SW480 (cell line): ENCODE measurements at regions not wholly inside any gene's neighbourhood (a gene's known extent, or its start where the extent isn't known, plus 50 kb on each side); places are given as distances from the start of the nearest gene placed in this dataset.

Experiments
- DNase-seq: peaks from one replicate; pipeline ENCODE4 v3.0.0-alpha.2; 2016; ENCODE audit warnings: low spot score

- no peak for DNase-seq
These were observed 638.5 kb upstream of the PKDCC start for GRCh38 chr2:41409328-41409727.

- DNase-seq: no peak
These were observed 637.8 kb upstream of the PKDCC start for GRCh38 chr2:41410011-41410410.

DNA sequence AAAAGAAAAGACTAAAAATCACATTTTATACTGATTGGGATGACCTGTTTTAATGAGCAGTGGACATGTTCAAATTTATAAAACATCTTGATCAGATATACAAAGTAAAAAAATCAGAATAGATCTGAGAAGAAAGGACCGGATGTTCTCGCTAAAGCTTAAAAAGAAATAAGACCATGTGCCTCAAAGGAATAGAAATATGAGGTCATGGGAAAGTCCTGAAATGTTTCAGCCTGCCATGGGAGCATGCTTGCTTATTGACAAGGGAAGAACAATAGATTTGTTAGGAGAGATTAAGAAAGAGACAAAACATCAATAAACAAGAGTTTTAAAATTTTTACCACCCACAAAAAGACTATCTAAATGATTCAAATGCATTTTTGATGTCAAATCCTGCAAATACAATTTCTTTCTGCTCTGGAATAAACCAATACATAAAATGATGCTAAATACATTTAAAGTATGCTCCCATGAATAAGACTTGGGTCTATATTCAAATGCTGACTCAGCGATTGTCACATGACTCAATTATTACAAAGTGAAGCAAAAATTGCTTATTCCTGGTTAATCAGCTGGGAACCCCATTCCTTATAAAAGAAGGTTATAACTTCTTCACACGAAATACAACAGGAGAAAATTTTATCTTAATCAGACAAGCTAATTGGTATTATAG is 633.9 kb upstream of the PKDCC start:
- DNase-seq: no peak

GRCh38 chr2:41414486-41415230 is 633.2 kb upstream of the PKDCC start:
- DNase-seq: peak; percentile 47

DNA sequence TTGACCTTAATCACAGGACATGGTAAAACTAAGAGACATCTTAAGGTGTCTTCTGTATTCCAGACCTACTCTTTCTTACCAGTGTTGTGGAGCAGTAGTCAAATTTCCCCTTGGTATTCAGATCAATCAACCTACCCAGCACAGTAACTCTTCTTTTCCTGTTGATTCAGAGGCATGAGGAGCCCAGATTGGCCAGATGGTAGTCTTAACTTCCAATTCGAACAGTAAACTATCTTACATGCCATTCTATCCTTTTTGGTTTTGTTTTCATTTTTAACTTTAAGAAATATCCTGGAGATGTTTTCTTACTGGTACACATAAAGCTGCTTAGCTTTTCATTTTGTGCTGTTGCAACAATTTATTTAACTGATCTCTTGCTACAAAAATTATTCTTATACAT is 630.3 kb upstream of the PKDCC start:
- DNase-seq: no peak

DNA sequence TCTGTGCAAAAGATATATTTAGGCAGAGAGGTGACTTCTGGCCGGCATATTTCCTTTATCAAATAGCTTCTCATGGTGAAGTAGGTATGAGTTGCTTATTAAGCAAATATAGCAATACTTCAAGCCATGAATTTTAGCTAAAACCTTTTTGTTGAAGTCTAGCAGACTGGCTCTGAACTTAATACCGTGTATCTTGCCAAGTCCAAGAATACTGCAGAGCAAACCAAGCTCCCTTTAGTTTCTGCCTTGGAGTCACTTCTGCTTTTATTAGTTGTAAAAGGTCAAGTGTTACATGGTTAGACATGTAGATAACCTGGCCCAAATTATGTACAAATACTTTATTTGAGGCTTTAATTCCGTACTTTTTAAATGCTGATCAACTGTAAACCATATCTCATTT is 627.6 kb upstream of the PKDCC start:
- DNase-seq: no peak

DNA sequence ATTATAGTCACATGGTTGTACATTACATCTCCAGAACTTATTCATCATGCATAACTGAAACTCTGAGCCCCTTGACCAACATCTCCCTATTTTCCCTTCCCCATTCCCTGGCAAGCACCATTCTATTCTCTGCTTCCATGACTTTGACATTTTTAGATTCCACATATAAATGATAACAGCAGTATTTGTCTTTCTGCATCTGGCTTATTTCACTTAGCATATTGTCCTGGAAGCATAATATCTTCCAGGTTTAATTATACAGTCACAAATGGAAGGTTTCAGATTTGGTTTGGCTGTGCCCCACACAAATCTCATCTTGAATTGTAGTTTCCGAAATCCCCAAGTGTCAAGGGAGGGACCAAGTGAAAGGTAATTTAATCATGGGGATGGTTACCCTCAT is 626.9 kb upstream of the PKDCC start:
- no peak for DNase-seq

DNA sequence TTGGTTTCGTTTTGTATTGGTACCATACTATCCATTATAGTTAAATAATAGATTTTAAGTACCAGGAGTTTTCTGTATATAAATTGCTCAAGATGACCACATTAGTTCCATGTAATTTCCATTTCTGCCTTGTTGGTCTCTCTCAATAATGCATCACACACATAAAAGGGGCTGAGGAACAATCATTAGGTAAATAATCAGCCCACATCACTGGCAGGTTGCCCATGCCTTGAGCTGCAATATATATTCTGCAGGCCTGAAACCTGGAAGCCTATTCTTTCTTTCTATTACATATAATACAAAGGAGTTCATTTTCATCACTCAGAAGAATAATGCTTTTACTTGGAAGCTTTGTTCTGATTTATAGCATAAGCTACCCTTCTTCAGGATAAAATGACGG is 616.1 kb upstream of the PKDCC start:
- DNase-seq: no peak

- no peak for DNase-seq
These were observed 615.4 kb upstream of the PKDCC start for GRCh38 chr2:41432459-41432858.

- no peak for DNase-seq
These were observed 612.8 kb upstream of the PKDCC start for GRCh38 chr2:41434991-41435390.

DNA sequence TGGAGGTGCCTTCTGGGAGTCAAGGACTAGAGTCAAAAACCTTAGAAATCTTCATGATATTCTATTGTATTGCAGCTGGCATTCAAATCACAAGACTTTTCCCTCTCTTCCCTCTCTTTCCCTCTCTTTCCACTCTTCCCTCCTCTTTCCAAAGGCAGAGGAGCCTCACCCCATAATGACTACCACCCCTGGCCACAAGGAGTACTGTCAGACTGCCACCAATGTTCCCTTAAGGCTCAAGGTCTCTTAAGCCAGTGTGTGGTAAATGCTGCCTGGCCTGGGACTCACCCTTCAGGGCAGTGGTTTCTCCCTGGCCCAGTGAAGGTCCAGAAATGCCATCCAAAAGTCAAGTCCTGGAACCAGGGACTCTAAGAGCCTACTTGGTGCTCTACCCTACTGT is 605.9 kb upstream of the PKDCC start:
- DNase-seq: no peak

- no peak for DNase-seq
These were observed 602.0 kb upstream of the PKDCC start for GRCh38 chr2:41445865-41446264.

GRCh38 chr2:41446266-41446665 is 601.6 kb upstream of the PKDCC start:
- DNase-seq: no peak

DNA sequence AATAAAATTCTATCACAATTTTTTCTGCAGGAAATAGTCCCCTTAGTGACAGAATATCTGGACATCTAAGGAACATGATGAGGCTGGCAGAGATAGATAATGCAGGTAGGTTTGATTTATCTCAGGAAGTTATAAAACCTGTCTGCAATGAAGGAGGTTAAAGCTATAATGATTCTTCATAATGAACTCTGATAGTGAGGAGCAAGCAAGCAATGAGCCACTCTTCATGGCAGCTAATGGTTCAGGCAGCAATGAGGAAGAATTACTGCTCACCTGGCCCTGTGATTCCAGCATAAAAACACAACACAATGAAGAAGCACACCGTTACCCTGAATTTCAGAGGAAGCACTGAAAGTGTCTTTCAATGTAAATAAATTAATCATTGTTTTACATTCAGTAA is 599.6 kb upstream of the PKDCC start:
- DNase-seq: no peak

- no peak for DNase-seq
These were observed 590.8 kb upstream of the PKDCC start for GRCh38 chr2:41457026-41457425.

DNA sequence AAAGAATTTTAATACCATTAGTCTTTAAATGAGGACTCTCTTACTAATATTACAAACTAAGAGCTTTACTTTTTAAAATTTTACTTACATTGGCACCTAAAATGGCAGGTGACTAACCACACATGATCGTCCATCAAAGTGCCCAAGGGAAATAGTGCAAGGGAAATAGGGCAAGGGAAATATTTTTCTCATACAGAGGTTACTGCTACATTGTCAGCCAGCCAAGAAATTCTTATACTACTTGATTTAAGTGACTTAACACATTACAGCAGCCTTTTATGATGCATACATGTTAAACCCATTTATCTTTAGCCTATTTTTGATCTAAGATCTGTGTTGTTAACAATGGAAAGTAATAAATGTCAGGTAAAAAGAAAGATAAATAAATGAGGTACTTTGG is 587.2 kb upstream of the PKDCC start:
- no peak for DNase-seq

DNA sequence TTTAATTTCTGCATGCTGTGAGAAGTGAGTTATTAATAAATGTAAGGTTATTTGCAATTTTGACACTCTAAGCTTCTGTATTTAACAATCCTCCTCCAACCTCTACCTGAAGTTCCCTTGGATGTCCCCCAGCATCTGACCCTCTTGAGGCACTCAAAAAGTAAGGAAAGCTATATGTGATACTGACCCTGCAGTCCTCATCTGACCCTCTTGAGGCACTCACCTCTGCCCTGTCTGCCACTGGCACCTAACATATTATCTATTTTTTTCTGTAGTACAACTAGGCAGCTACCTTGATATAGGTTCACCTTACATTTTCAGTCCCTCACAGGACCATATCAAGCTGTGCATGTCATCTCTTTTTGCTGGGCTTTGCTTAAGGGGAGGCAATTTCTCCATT is 583.4 kb upstream of the PKDCC start:
- DNase-seq: no peak

- no peak for DNase-seq
These were observed 571.9 kb upstream of the PKDCC start for GRCh38 chr2:41475959-41476358.

DNA sequence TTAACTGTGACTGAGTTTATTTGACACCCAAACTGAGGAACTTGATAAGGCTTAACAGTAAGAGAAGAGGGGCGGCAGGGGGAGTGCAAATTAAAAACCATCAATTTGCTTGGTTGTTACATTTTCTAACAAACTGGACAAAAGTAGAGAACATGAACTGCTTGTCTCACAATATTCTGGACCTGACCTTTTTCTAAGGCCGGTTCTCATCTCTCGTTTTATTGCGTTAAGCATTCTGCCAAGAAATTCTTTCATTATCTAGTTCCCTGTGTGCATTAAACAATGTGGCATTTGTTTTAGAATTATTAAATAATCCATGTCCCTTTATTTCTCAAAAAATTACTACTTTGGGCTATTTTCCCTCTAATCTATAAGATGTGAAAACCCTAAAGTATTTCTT is 565.2 kb upstream of the PKDCC start:
- DNase-seq: no peak

GRCh38 chr2:41483226-41483625 is 564.6 kb upstream of the PKDCC start:
- no peak for DNase-seq

DNA sequence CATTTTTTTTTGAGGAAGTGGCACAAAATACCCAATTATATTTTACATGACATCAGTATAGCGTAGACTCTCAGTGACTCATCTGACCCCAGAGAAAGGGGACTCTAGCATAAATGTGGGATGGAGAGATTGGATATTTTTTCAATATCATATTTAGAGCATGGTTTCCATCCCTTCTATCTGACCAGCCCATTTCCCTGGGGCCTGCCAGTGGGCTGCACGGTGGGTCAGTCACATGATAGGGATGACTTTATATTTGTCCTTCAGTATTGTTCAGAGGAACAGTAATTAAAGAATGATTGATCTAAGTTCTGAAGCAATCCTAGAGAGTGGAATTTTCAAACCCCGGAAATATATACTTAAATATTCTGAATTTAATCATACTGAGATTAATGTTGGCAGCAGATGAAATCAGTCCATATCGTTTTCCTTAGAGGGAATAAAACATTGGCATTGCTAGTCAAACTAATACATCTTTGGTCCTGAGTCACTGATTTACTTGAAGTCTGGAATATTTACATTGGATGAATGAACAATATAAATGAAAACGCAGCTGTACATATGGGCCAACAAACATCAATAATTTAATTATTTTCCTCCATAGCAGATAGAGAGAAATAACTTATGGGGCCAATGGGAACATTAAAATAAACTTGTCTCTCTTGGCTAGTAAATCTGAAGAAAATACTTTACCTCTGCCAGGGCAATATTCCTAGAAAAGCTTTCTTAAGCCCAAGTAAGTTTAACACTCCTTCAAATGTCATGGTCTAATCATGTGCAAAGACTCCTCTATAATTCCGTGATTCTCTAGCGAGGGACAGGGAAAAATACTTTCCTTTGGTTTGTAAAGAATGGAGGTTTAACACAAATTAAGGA is 563.6 kb upstream of the PKDCC start:
- no peak for DNase-seq

- DNase-seq: no peak
These were observed 563.0 kb upstream of the PKDCC start for GRCh38 chr2:41484858-41485234.

- no peak for DNase-seq
These were observed 560.9 kb upstream of the PKDCC start for GRCh38 chr2:41486948-41487347.
